H1 (cell line): ENCODE measurements at regions not wholly inside any gene's neighbourhood (a gene's known extent, or its start where the extent isn't known, plus 50 kb on each side); places are given as distances from the start of the nearest gene placed in this dataset.

Experiments used
- CREB1 ChIP-seq: IDR thresholded peaks from 2 replicates; pipeline ENCODE4 v1.6.1; 2012; ENCODE audit warnings: inconsistent platforms
- CTCF ChIP-seq, 3 experiments: IDR thresholded peaks; 1 replicate in 2 of 3; 2 replicates in 1 of 3; pipeline versions ENCODE4 v1.5.1 to v1.6.1; 2011; ENCODE audit warnings: low read length in 3 of 3, mild to moderate bottlenecking in 3 of 3, inconsistent platforms in 2 of 3, low read depth in 1 of 3, moderate library complexity in 1 of 3; ENCODE audit not compliant: insufficient read depth in 1 of 3; ENCODE audit errors: control extremely low read depth in 1 of 3
- MAX ChIP-seq: IDR thresholded peaks from 2 replicates; pipeline ENCODE4 v1.6.1; 2012; ENCODE audit warnings: inconsistent platforms
- POLR2A ChIP-seq, 2 experiments: IDR thresholded peaks; 1 replicate in 1 of 2; 2 replicates in 1 of 2; pipeline ENCODE4 v1.6.1; 2011; ENCODE audit warnings: low read depth in 2 of 2, low read length in 2 of 2, mild to moderate bottlenecking in 2 of 2; ENCODE audit errors: control extremely low read depth in 1 of 2
- SP2 ChIP-seq: IDR thresholded peaks from 2 replicates; pipeline ENCODE4 v1.6.1; 2012; ENCODE audit warnings: mild to moderate bottlenecking, low read length, inconsistent platforms
- TEAD4 ChIP-seq: IDR thresholded peaks from 2 replicates; pipeline ENCODE4 v1.6.1; 2012; ENCODE audit warnings: low read depth, low read length, inconsistent platforms, mixed read lengths

- TF ChIP-seq SP2 (no peak), TEAD4 (no peak), POLR2A (IDR thresholded peaks at IDR 0.05; ENCODE audit: control extremely low read depth in 1 of 2, low read depth in 2 of 2, low read length in 2 of 2) (no peak), MAX (no peak), CREB1 (no peak), CTCF (IDR thresholded peaks at IDR 0.05; ENCODE audit: control extremely low read depth in 1 of 3, insufficient read depth in 1 of 3, low read depth in 1 of 3, low read length in 3 of 3) (no peak)
Measured at GRCh38 chr15:62521396-62521795, 356.3 kb upstream of the C2CD4B start.
